Liver (tissue), 8 donors: ENCODE measurements at regions not wholly inside any gene's neighbourhood (a gene's known extent, or its start where the extent isn't known, plus 50 kb on each side); places are given as distances from the start of the nearest gene placed in this dataset.
"Not testable (repeated sequence)": the region's sequence is repeated elsewhere in the genome, so short reads cannot be mapped to it uniquely, and the experiment has no call there.

Source experiments
- DNase-seq: peaks from one replicate; pipeline ENCODE4 v3.0.0-alpha.2; 2017; ENCODE audit warnings: low spot score
- H3K27ac ChIP-seq, 2 donors: one replicate each; pipeline ENCODE4 v1.7.0; 2013; ENCODE audit warnings: inconsistent platforms in 2 of 2, low read length in 2 of 2, control low read depth in 1 of 2, low read depth in 1 of 2, mild to moderate bottlenecking in 1 of 2
- H3K27me3 ChIP-seq, 4 donors: one replicate each; pipeline versions ENCODE4 v1.6.1 to v1.7.0; 2013; ENCODE audit warnings: low read length in 3 of 4, inconsistent platforms in 1 of 4, mild to moderate bottlenecking in 1 of 4, moderate library complexity in 1 of 4; ENCODE audit not compliant: control insufficient read depth in 4 of 4, insufficient read depth in 4 of 4
- H3K36me3 ChIP-seq, 4 donors: one replicate each; pipeline versions ENCODE4 v1.6.1 to v1.7.0; 2013; ENCODE audit warnings: low read length in 3 of 4, mild to moderate bottlenecking in 3 of 4, low read depth in 1 of 4, moderate library complexity in 1 of 4; ENCODE audit not compliant: control insufficient read depth in 4 of 4, insufficient read depth in 3 of 4
- H3K4me1 ChIP-seq, 4 donors: one replicate each; pipeline versions ENCODE4 v1.6.1 to v1.7.0; 2013; ENCODE audit warnings: low read length in 3 of 4, mild to moderate bottlenecking in 3 of 4, moderate library complexity in 1 of 4; ENCODE audit not compliant: control insufficient read depth in 4 of 4, insufficient read depth in 4 of 4
- H3K4me3 ChIP-seq, 3 donors: one replicate each; pipeline versions ENCODE4 v1.6.1 to v1.7.0; 2013; ENCODE audit warnings: low read length in 3 of 3, control low read depth in 1 of 3, low read depth in 1 of 3, mild to moderate bottlenecking in 1 of 3
- H3K9ac ChIP-seq, 2 donors: one replicate each; pipeline ENCODE4 v1.7.0; 2013; ENCODE audit warnings: low read length in 2 of 2, mild to moderate bottlenecking in 2 of 2, moderate library complexity in 2 of 2, control low read depth in 1 of 2, low read depth in 1 of 2
- H3K9me3 ChIP-seq, 4 donors: one replicate each; pipeline versions ENCODE4 v1.6.1 to v1.7.0; 2013; ENCODE audit warnings: low read length in 3 of 4; ENCODE audit not compliant: control insufficient read depth in 4 of 4
- ATF3 ChIP-seq: IDR thresholded peaks from 2 replicates; pipeline ENCODE4 v1.6.1; 2016; ENCODE audit warnings: antibody characterized with exemption
- CTCF ChIP-seq: fragments of 150-350 bp; IDR thresholded peaks from 2 replicates; pipeline ENCODE4 v1.5.1; 2017; ENCODE audit warnings: improper control_type of control experiment, low read depth, low read length; ENCODE audit not compliant: missing input control
- EGR1 ChIP-seq, 2 donors: IDR thresholded peaks; 2 replicates each; pipeline ENCODE4 v1.6.1; 2016 to 2018; ENCODE audit warnings: antibody characterized with exemption in 2 of 2, low read depth in 2 of 2
- FOXA1 ChIP-seq: IDR thresholded peaks from 2 replicates; pipeline ENCODE4 v1.6.1; 2016; ENCODE audit warnings: antibody characterized with exemption
- FOXA2 ChIP-seq: IDR thresholded peaks from 2 replicates; pipeline ENCODE4 v1.6.1; 2016; ENCODE audit warnings: antibody characterized with exemption
- GABPA ChIP-seq, 2 donors: IDR thresholded peaks in 1 of 2; conservative IDR thresholded peaks in 1 of 2; 2 replicates each; pipeline ENCODE4 v1.6.1; 2016; ENCODE audit warnings: antibody characterized with exemption in 2 of 2, mild to moderate bottlenecking in 1 of 2, moderate library complexity in 1 of 2
- HNF4A ChIP-seq, 2 donors: conservative IDR thresholded peaks; 2 replicates each; pipeline ENCODE4 v1.6.1; 2016; ENCODE audit warnings: antibody characterized with exemption in 2 of 2, mild to moderate bottlenecking in 2 of 2
- HNF4G ChIP-seq: IDR thresholded peaks from 2 replicates; pipeline ENCODE4 v1.6.1; 2016; ENCODE audit warnings: antibody characterized with exemption
- JUND ChIP-seq, 2 donors: IDR thresholded peaks; 2 replicates each; pipeline ENCODE4 v1.6.1; 2016; ENCODE audit warnings: antibody characterized with exemption in 2 of 2
- MAX ChIP-seq: IDR thresholded peaks from 2 replicates; pipeline ENCODE4 v1.6.1; 2016; ENCODE audit warnings: antibody characterized with exemption
- NR2F2 ChIP-seq: IDR thresholded peaks from 2 replicates; pipeline ENCODE4 v1.6.1; 2016; ENCODE audit warnings: antibody characterized with exemption
- RAD21 ChIP-seq, 2 donors: IDR thresholded peaks; 2 replicates each; pipeline ENCODE4 v1.6.1; 2016; ENCODE audit warnings: antibody characterized with exemption in 2 of 2, mild to moderate bottlenecking in 2 of 2
- REST ChIP-seq: IDR thresholded peaks from 2 replicates; pipeline ENCODE4 v1.6.1; 2016; ENCODE audit warnings: antibody characterized with exemption, mild to moderate bottlenecking
- RXRA ChIP-seq, 2 donors: IDR thresholded peaks; 2 replicates each; pipeline ENCODE4 v1.6.1; 2017 to 2018; ENCODE audit warnings: antibody characterized with exemption in 2 of 2, mild to moderate bottlenecking in 1 of 2
- SP1 ChIP-seq: IDR thresholded peaks from 2 replicates; pipeline ENCODE4 v1.6.1; 2018; ENCODE audit warnings: antibody characterized with exemption, mild to moderate bottlenecking
- TAF1 ChIP-seq: conservative IDR thresholded peaks from 2 replicates; pipeline ENCODE4 v1.6.1; 2016; ENCODE audit warnings: antibody characterized with exemption, mild to moderate bottlenecking
- YY1 ChIP-seq: IDR thresholded peaks from 2 replicates; pipeline ENCODE4 v1.6.1; 2016; ENCODE audit warnings: antibody characterized with exemption, mild to moderate bottlenecking
- ZBTB33 ChIP-seq: IDR thresholded peaks from 2 replicates; pipeline ENCODE4 v1.6.1; 2016; ENCODE audit warnings: antibody characterized with exemption
- WGBS: extraction: QIAGEN DNeasy Blood & Tissue Kit; methylation state at CpG from one replicate; pipeline ENCODE4 v1.1.7; 2013; 5-methylcytosine and 5-hydroxymethylcytosine counted together
- donor health status: healthy.
- donor health status: healthy.
- donor health status: healthy.
- donor health status: healthy.
- donor health status: healthy.

- DNase-seq: no peak
Measured at GRCh38 chr2:48199070-48199469, 115.4 kb upstream of the FOXN2 start.

GRCh38 chr2:48200620-48201293 lies 113.7 kb upstream of the FOXN2 start:
- Histone ChIP-seq H3K36me3 (no peaks in the 10 kb centered on the region), H3K27ac (no peak overlapping the region), H3K27me3 (no peaks in the 10 kb centered on the region), H3K9ac (no peak overlapping the region), H3K4me1 (peaks cover 5 to 36% (median 10%) of the 10 kb centered on the region in 4 donors), H3K9me3 (no peaks in the 10 kb centered on the region), H3K4me3 (no peak overlapping the region)
- WGBS: 94% methylated on average over 4 of the region's 4 CpGs
- TF ChIP-seq NR2F2 (no peak), FOXA1 (no peak), REST (no peak), SP1 (no peak), JUND (IDR thresholded peaks at IDR 0.05) (no peak), RXRA (IDR thresholded peaks at IDR 0.05) (no peak), FOXA2 (no peak), GABPA (IDR thresholded peaks at IDR 0.05 in 1 of 2, conservative IDR thresholded peaks at IDR 0.05 in 1 of 2) (no peak), ATF3 (no peak), CTCF (no peak), TAF1 (no peak), ZBTB33 (no peak), HNF4G (no peak), YY1 (no peak), HNF4A (conservative IDR thresholded peaks at IDR 0.05) (no peak), RAD21 (IDR thresholded peaks at IDR 0.05) (no peak), MAX (no peak), EGR1 (IDR thresholded peaks at IDR 0.05; ENCODE audit: low read depth in 2 of 2) (no peak)
- DNase-seq: peak; percentile 49

More at GRCh38 chr2:48199070-48199469, 115.4 kb upstream of the FOXN2 start:
- no peak overlapping the region for H3K9ac ChIP-seq
- no peaks in the 10 kb centered on the region for H3K36me3 ChIP-seq
- no peak for TF ChIP-seq RAD21 (IDR thresholded peaks at IDR 0.05)
- no peak overlapping the region for H3K27ac ChIP-seq
- WGBS: 93% methylated on average over 7 of the region's 7 CpGs
- peaks cover 5 to 22% (median 10%) of the 10 kb centered on the region in 4 donors for H3K4me1 ChIP-seq
- H3K4me3 ChIP-seq: no peak overlapping the region
- no peaks in the 10 kb centered on the region for H3K27me3 ChIP-seq
- no peaks in the 10 kb centered on the region for H3K9me3 ChIP-seq

- not testable (repeated sequence) for H3K9me3 ChIP-seq, H3K4me3 ChIP-seq, H3K27me3 ChIP-seq, H3K27ac ChIP-seq, H3K9ac ChIP-seq, DNase-seq, H3K36me3 ChIP-seq
- WGBS: 97% methylated on average over 2 of the region's 2 CpGs
- H3K4me1 ChIP-seq: peaks cover 5 to 32% (median 9%) of the 10 kb centered on the region in 4 donors
Measured at GRCh38 chr2:48201435-48201834, 113.0 kb upstream of the FOXN2 start.
